ENCODE measurements at regions not wholly inside any gene's neighbourhood (a gene's known extent, or its start where the extent isn't known, plus 50 kb on each side); places are given as distances from the start of the nearest gene placed in this dataset.

DNA sequence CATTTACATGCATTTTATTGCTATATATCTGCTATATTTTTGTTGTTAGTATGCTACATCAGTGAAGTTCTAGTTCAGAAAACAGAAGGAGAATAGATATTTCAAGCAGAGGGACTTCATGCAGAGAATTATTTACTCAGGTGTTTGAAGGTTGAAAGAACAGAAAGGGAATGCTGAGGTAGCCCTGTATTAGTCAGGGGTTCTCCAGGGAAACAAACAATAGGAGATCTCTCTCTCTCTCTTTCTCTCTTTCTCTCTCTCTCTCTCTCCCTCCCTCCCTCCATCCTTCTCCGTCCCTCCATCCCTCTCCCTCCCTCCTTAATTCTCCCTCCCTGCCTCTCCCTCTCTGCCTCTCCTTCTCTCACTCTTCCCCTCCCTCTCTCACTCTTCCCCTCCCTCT is 114.3 kb upstream of the TDRD3 start:
- H3K27ac ChIP-seq (ENCODE audit: insufficient read depth, low read length) = no peak overlapping the region
- H3K14ac ChIP-seq (replicated peaks; ENCODE audit: low read depth, low read length) = no peak overlapping the region
- no peaks in the 10 kb centered on the region for H3K79me1 ChIP-seq (ENCODE audit: low read depth in 1 of 2, low read length in 2 of 2)
- intact Hi-C loops (cut with micrococcal nuclease) (no loop called here), in situ Hi-C loops (cut with MboI; ENCODE audit: low sequenced_read_pairs) (no loop called here), dilution Hi-C loops (cut with HindIII; ENCODE audit: low sequenced_read_pairs, unreplicated experiment) (no loop called here)
- H3K36me3 ChIP-seq (ENCODE audit: control insufficient read depth, insufficient read depth, low read length) = no peaks in the 10 kb centered on the region
- H3K27me3 ChIP-seq (ENCODE audit: control insufficient read depth, insufficient read depth, low read length) = peaks cover 2% of the 10 kb centered on the region; the same call in 1 of the 2 replicates
- H3K56ac ChIP-seq (ENCODE audit: extremely low read depth, insufficient read depth, low read length) = no peak overlapping the region
- no peak overlapping the region for H2AK5ac ChIP-seq (ENCODE audit: low read depth, low read length)
- no peak overlapping the region for H3K9ac ChIP-seq (ENCODE audit: low read depth, low read length)
- no peak overlapping the region for H4K91ac ChIP-seq (ENCODE audit: insufficient read depth, low read depth, low read length)
- H2BK5ac ChIP-seq (ENCODE audit: low read depth, low read length, poor library complexity, severe bottlenecking) = no peak overlapping the region
- ChIA-PET CTCF (no interaction called here), POLR2A (ENCODE audit: unreplicated experiment) (no interaction called here)
- no peak overlapping the region for H3K4me3 ChIP-seq (ENCODE audit: insufficient read depth, low read depth, low read length)
- no peak overlapping the region for H3K18ac ChIP-seq (ENCODE audit: low read depth, low read length)
- no peak overlapping the region for H3K4me2 ChIP-seq (ENCODE audit: low read depth, low read length)
- H3K4me1 ChIP-seq (ENCODE audit: control insufficient read depth, insufficient read depth, low read length) = no peaks in the 10 kb centered on the region
- H2BK15ac ChIP-seq (ENCODE audit: low read depth, low read length) = no peak overlapping the region
- no peaks in the 10 kb centered on the region for H4K20me1 ChIP-seq (ENCODE audit: insufficient read depth, low read length)
- no peak for TF ChIP-seq FOS (IDR thresholded peaks at IDR 0.05; ENCODE audit: low read depth, low read length)
- TF ChIP-seq, protein P1, sequence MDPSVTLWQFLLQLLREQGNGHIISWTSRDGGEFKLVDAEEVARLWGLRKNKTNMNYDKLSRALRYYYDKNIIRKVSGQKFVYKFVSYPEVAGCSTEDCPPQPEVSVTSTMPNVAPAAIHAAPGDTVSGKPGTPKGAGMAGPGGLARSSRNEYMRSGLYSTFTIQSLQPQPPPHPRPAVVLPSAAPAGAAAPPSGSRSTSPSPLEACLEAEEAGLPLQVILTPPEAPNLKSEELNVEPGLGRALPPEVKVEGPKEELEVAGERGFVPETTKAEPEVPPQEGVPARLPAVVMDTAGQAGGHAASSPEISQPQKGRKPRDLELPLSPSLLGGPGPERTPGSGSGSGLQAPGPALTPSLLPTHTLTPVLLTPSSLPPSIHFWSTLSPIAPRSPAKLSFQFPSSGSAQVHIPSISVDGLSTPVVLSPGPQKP (IDR thresholded peaks at IDR 0.05; ENCODE audit: borderline replicate concordance, low read depth, low read length) = no peak
- no peak for TF ChIP-seq SMC3 (IDR thresholded peaks at IDR 0.05; ENCODE audit: low read depth, low read length)
- TF ChIP-seq, protein P2, sequence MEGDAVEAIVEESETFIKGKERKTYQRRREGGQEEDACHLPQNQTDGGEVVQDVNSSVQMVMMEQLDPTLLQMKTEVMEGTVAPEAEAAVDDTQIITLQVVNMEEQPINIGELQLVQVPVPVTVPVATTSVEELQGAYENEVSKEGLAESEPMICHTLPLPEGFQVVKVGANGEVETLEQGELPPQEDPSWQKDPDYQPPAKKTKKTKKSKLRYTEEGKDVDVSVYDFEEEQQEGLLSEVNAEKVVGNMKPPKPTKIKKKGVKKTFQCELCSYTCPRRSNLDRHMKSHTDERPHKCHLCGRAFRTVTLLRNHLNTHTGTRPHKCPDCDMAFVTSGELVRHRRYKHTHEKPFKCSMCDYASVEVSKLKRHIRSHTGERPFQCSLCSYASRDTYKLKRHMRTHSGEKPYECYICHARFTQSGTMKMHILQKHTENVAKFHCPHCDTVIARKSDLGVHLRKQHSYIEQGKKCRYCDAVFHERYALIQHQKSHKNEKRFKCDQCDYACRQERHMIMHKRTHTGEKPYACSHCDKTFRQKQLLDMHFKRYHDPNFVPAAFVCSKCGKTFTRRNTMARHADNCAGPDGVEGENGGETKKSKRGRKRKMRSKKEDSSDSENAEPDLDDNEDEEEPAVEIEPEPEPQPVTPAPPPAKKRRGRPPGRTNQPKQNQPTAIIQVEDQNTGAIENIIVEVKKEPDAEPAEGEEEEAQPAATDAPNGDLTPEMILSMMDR (conservative IDR thresholded peaks at IDR 0.05; ENCODE audit: low read depth, low read length) = no peak
- no peak for TF ChIP-seq MAFK (IDR thresholded peaks at IDR 0.05; ENCODE audit: low read depth, low read length)
- no peak for TF ChIP-seq NFE2L2 (IDR thresholded peaks at IDR 0.05; ENCODE audit: low read depth, low read length)
- no peak for TF ChIP-seq RFX5 (IDR thresholded peaks at IDR 0.05; ENCODE audit: low read depth, low read length)
- no peak for TF ChIP-seq CHD1 (IDR thresholded peaks at IDR 0.05; ENCODE audit: low read depth, low read length)
- TF ChIP-seq MAZ (IDR thresholded peaks at IDR 0.05; ENCODE audit: borderline replicate concordance, low read depth, low read length) = no peak
- TF ChIP-seq RCOR1 (IDR thresholded peaks at IDR 0.05; ENCODE audit: insufficient replicate concordance, low read length) = no peak
- no peak for TF ChIP-seq POLR2A (IDR thresholded peaks at IDR 0.05; ENCODE audit: low read depth, low read length)
- TF ChIP-seq CEBPB (IDR thresholded peaks at IDR 0.05; ENCODE audit: low read depth, low read length) = no peak
- TF ChIP-seq MXI1 (IDR thresholded peaks at IDR 0.05; ENCODE audit: borderline replicate concordance, low read depth, low read length) = no peak
- no peak for TF ChIP-seq BHLHE40 (IDR thresholded peaks at IDR 0.05; ENCODE audit: low read depth, low read length)
- no peak overlapping the region for H2BK120ac ChIP-seq (ENCODE audit: low read depth, low read length)
- H4K8ac ChIP-seq (ENCODE audit: low read depth in 2 of 2, low read length in 2 of 2) = no peak overlapping the region
- DNase-seq (no peak), ATAC-seq (ENCODE audit: low read depth) (no peak)
- no peak overlapping the region for H2AFZ ChIP-seq (replicated peaks; ENCODE audit: low read length, poor library complexity)
- no peak overlapping the region for H3K4ac ChIP-seq (ENCODE audit: low read depth, low read length)
- no TSS peak for BruUV-seq (replicated peaks)
- no CpG with 5 or more reads among the region's 1 CpG for WGBS, 2 experiments (ENCODE audit: extremely low coverage in 2 of 2, insufficient read length in 1 of 2)
- H3K9me3 ChIP-seq (ENCODE audit: control insufficient read depth, insufficient read depth, low read length) = no peaks in the 10 kb centered on the region
- H3K23ac ChIP-seq (ENCODE audit: low read depth, low read length) = no peak overlapping the region
- H2BK20ac ChIP-seq (ENCODE audit: low read depth, low read length) = no peak overlapping the region
- no peak overlapping the region for H4K5ac ChIP-seq (ENCODE audit: low read depth, low read length)
- H2AK9ac ChIP-seq (replicated peaks; ENCODE audit: low read depth, low read length, poor library complexity) = no peak overlapping the region
- no peaks in the 10 kb centered on the region for H3K9me1 ChIP-seq (ENCODE audit: insufficient read depth, low read length)

Data from IMR-90 (cell line).